Endodermal cell (in vitro differentiated cells): ENCODE measurements at regions not wholly inside any gene's neighbourhood (a gene's known extent, or its start where the extent isn't known, plus 50 kb on each side); places are given as distances from the start of the nearest gene placed in this dataset.

Experiments used
- DNase-seq: peaks from one replicate; pipeline ENCODE4 v3.0.0-alpha.2; 2017
- H3K27ac ChIP-seq: 2 replicates; pipeline ENCODE4 v1.5.1; 2013; ENCODE audit warnings: mild to moderate bottlenecking, low read depth, low read length, moderate library complexity
- H3K27me3 ChIP-seq: 2 replicates; pipeline ENCODE4 v1.6.1; 2013; ENCODE audit warnings: mild to moderate bottlenecking, low read length, moderate library complexity; ENCODE audit not compliant: insufficient read depth, control insufficient read depth, poor library complexity, severe bottlenecking
- H3K36me3 ChIP-seq: 2 replicates; pipeline ENCODE4 v1.7.0; 2013; ENCODE audit warnings: mild to moderate bottlenecking, low read length, moderate library complexity; ENCODE audit not compliant: control insufficient read depth, insufficient read depth
- H3K4me1 ChIP-seq: one replicate; pipeline ENCODE4 v1.7.0; 2013; ENCODE audit warnings: low read length; ENCODE audit not compliant: control insufficient read depth, insufficient read depth
- H3K4me3 ChIP-seq: 2 replicates; pipeline ENCODE4 v1.5.1; 2013; ENCODE audit warnings: mild to moderate bottlenecking, low read length, moderate library complexity
- H3K9ac ChIP-seq: 2 replicates; pipeline ENCODE4 v1.6.1; 2013; ENCODE audit warnings: mild to moderate bottlenecking, low read length, moderate library complexity; ENCODE audit not compliant: poor library complexity, severe bottlenecking; ENCODE audit errors: extremely low read depth
- H3K9me3 ChIP-seq: 2 replicates; pipeline ENCODE4 v1.6.1; 2013; ENCODE audit warnings: mild to moderate bottlenecking, low read length, moderate library complexity; ENCODE audit not compliant: control insufficient read depth
- H3K27ac Mint-ChIP-seq: 2 replicates; pipeline ENCODE4 v1.8.0; 2020; ENCODE audit warnings: mixed read lengths
- H3K27me3 Mint-ChIP-seq: 2 replicates; pipeline ENCODE4 v1.8.0; 2021; ENCODE audit warnings: mild to moderate bottlenecking, mixed read lengths; ENCODE audit not compliant: insufficient read depth
- H3K36me3 Mint-ChIP-seq: 2 replicates; pipeline ENCODE4 v1.8.0; 2020; ENCODE audit warnings: low read depth, mixed read lengths
- H3K4me1 Mint-ChIP-seq: 2 replicates; pipeline ENCODE4 v1.8.0; 2020; ENCODE audit warnings: mixed read lengths
- H3K4me3 Mint-ChIP-seq: 2 replicates; pipeline ENCODE4 v1.8.0; 2020; ENCODE audit warnings: mild to moderate bottlenecking, moderate library complexity, mixed read lengths
- H3K9me3 Mint-ChIP-seq: 2 replicates; pipeline ENCODE4 v1.8.0; 2020; ENCODE audit warnings: mild to moderate bottlenecking, mixed read lengths
- WGBS, 2 experiments: methylation state at CpG; one replicate each; pipeline versions ENCODE4 v1.1.5 to v1.1.7; 2013; ENCODE audit warnings: missing lambda C conversion rate in 2 of 2, mixed read lengths in 1 of 2; ENCODE audit not compliant: insufficient coverage in 1 of 2, insufficient read length in 1 of 2; 5-methylcytosine and 5-hydroxymethylcytosine counted together
- TF ChIP-seq, protein P1 (sequence below): fragments of 200-600 bp; sonication (generic); conservative IDR thresholded peaks from 2 replicates; pipeline ENCODE4 v1.5.0; 2021; ENCODE audit warnings: antibody characterized with exemption, mild to moderate bottlenecking

DNA sequence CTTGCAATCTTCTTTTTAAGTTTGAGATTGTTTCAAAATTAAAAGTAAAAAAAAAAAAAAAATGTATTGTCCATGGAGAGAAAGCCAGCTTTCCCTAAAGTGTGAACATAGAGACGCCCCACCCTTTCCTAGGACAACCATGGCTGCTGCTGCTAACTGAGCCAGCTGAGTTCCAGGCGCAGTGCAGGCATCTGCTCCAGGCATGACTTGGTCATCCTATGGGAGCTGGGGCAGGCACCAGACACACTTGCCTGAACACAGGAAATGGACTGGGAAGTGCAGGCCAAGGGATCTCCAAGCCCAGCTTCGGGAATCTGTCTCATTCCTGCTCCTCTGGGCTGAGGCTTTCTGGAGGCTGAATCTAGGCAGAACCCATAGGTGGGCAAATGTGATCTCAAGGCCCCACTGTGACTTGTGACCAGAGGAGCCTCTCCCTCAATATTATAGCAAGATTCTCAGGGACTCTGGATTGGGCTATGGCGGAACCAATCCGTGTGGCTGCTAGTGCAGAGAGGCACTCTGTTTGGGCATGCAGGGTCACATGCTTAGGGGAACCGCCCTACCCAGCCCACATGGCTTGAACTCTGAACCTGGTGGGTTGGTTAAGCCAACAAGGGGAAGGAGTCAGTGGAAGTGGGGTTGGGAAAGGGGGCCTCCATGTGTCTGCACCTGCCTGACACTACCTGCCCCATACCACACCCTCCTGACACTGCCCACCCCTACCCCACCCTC lies 138.2 kb upstream of the CST7 start:
- Mint-ChIP-seq H3K27ac (no peak overlapping the region), H3K36me3 (no peaks in the 10 kb centered on the region), H3K27me3 (peaks cover 5% of the 10 kb centered on the region), H3K4me1 (no peaks in the 10 kb centered on the region), H3K9me3 (no peaks in the 10 kb centered on the region), H3K4me3 (no peak overlapping the region)
- H3K27ac ChIP-seq, result no peak overlapping the region
- WGBS, 2 experiments, result 94% methylated on average over 3 to 6 of the region's 6 CpGs
- H3K9ac ChIP-seq, result no peak overlapping the region
- no peaks in the 10 kb centered on the region for H3K4me1 ChIP-seq
- H3K9me3 ChIP-seq, result no peaks in the 10 kb centered on the region
- DNase-seq, result no peak
- TF ChIP-seq, protein P1, sequence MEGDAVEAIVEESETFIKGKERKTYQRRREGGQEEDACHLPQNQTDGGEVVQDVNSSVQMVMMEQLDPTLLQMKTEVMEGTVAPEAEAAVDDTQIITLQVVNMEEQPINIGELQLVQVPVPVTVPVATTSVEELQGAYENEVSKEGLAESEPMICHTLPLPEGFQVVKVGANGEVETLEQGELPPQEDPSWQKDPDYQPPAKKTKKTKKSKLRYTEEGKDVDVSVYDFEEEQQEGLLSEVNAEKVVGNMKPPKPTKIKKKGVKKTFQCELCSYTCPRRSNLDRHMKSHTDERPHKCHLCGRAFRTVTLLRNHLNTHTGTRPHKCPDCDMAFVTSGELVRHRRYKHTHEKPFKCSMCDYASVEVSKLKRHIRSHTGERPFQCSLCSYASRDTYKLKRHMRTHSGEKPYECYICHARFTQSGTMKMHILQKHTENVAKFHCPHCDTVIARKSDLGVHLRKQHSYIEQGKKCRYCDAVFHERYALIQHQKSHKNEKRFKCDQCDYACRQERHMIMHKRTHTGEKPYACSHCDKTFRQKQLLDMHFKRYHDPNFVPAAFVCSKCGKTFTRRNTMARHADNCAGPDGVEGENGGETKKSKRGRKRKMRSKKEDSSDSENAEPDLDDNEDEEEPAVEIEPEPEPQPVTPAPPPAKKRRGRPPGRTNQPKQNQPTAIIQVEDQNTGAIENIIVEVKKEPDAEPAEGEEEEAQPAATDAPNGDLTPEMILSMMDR, result no peak
- no peaks in the 10 kb centered on the region for H3K36me3 ChIP-seq
- H3K27me3 ChIP-seq, result no peaks in the 10 kb centered on the region
- H3K4me3 ChIP-seq, result no peak overlapping the region

DNA sequence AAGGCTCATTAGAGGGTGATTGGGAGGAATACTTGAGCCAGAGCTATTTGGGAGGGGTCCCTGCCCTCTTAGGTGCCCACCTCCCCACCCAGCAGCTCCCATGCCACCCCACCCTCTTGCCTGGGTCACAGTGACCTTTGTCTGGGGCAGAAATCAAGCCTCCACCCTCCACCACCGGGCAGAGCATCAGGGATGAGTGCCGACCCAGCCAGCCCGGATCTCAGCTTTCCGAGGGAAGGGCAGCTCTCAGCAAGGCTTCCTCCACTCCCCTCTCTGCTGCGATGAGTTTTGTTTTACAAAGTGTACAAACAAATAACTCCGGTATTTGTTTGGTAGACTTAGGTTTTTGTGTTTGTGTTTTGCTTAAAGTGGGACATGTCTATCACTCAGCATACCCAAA lies 136.7 kb upstream of the CST7 start:
- no peak overlapping the region for H3K27ac Mint-ChIP-seq
- Histone ChIP-seq H3K9ac (no peak overlapping the region), H3K36me3 (no peaks in the 10 kb centered on the region), H3K27me3 (no peaks in the 10 kb centered on the region), H3K4me1 (no peaks in the 10 kb centered on the region), H3K27ac (no peak overlapping the region), H3K4me3 (no peak overlapping the region), H3K9me3 (no peaks in the 10 kb centered on the region)
- 74 to 87% methylated on average over 3 to 4 of the region's 6 CpGs for WGBS, 2 experiments
- TF ChIP-seq, protein P1, result no peak
- H3K27me3 Mint-ChIP-seq, result peaks cover 5% of the 10 kb centered on the region
- DNase-seq, result no peak
- no peaks in the 10 kb centered on the region for H3K4me1 Mint-ChIP-seq
- H3K36me3 Mint-ChIP-seq, result no peaks in the 10 kb centered on the region
- H3K9me3 Mint-ChIP-seq, result no peaks in the 10 kb centered on the region
- no peak overlapping the region for H3K4me3 Mint-ChIP-seq

DNA sequence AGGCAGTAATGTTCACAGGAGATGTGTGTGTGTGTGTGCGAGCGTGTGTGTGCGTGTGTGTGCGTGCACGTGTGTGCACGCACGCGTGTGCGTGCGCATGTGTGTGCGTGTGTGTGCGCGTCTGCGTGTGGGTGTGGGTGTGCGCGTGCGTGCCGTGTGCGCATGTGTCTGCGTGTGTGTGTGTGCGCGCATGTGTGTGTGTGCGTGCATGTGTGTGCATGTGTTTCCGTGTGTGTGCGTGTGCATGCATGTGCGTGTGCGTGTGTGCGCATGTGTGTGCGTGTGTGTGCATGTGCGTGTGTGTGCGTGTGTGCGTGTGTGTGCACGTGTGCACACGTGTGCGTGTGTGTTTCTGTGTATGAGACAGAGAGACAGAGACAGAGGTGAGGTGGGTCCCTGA lies 136.0 kb upstream of the CST7 start:
- no peak overlapping the region for H3K27ac ChIP-seq
- H3K9me3 ChIP-seq, result no peaks in the 10 kb centered on the region
- H3K36me3 ChIP-seq, result no peaks in the 10 kb centered on the region
- WGBS, 2 experiments, result 86 to 89% methylated on average over 22 to 35 of the region's 35 CpGs
- no peak overlapping the region for H3K4me3 ChIP-seq
- Mint-ChIP-seq H3K27ac (no peak overlapping the region), H3K4me3 (no peak overlapping the region), H3K9me3 (no peaks in the 10 kb centered on the region), H3K27me3 (peaks cover 5% of the 10 kb centered on the region), H3K36me3 (no peaks in the 10 kb centered on the region), H3K4me1 (no peaks in the 10 kb centered on the region)
- no peaks in the 10 kb centered on the region for H3K27me3 ChIP-seq
- no peaks in the 10 kb centered on the region for H3K4me1 ChIP-seq
- TF ChIP-seq, protein P1, result no peak
- no peak overlapping the region for H3K9ac ChIP-seq
- DNase-seq, result no peak
